K562 (cell line): ENCODE measurements at regions not wholly inside any gene's neighbourhood (a gene's known extent, or its start where the extent isn't known, plus 50 kb on each side); places are given as distances from the start of the nearest gene placed in this dataset.

ENCODE experiments used
- MYNN ChIP-seq, 2 experiments: sonication (generic); formaldehyde crosslinking in 1 of 2; IDR thresholded peaks; 2 replicates each; pipeline versions ENCODE4 v1.5.0 to v1.6.1; 2016 to 2020; ENCODE audit warnings: antibody characterized with exemption in 1 of 2, missing genetic modification reagents in 1 of 2
- NR3C1 ChIP-seq: sonication (generic); formaldehyde crosslinking; IDR thresholded peaks from 2 replicates; pipeline ENCODE4 v1.8.1; 2022; ENCODE audit warnings: missing genetic modification reagents
- PHF8 ChIP-seq: fragments of 200-600 bp; sonication (generic); IDR thresholded peaks from 2 replicates; pipeline ENCODE4 v1.6.1; 2012; ENCODE audit warnings: mixed run types, mild to moderate bottlenecking, inconsistent platforms, low read length, moderate library complexity, borderline replicate concordance
- POLR2AphosphoS2 ChIP-seq: IDR thresholded peaks from 2 replicates; pipeline ENCODE4 v1.6.1; 2012; ENCODE audit warnings: low read length, improper control_type of control experiment
- RBM14 ChIP-seq: fragments of 200-400 bp; formaldehyde crosslinking; IDR thresholded peaks from 2 replicates; pipeline ENCODE4 v1.6.1; 2018; ENCODE audit warnings: low read depth, mild to moderate bottlenecking, low read length, moderate library complexity, borderline replicate concordance; ENCODE audit not compliant: insufficient read depth
- RFX5 ChIP-seq: IDR thresholded peaks from 2 replicates; pipeline ENCODE4 v1.6.1; 2011; ENCODE audit warnings: low read depth, mild to moderate bottlenecking, improper control_type of control experiment, low read length
- XRCC4 ChIP-seq: IDR thresholded peaks from one replicate; pipeline ENCODE4 v1.6.1; 2011; ENCODE audit not compliant: insufficient read depth, insufficient read length; ENCODE audit errors: extremely low read depth
- ZNF12 ChIP-seq: sonication (generic); formaldehyde crosslinking; IDR thresholded peaks from 2 replicates; pipeline ENCODE4 v1.4.0; 2020; ENCODE audit warnings: mild to moderate bottlenecking, missing genetic modification reagents
- ZNF384 ChIP-seq: IDR thresholded peaks from 2 replicates; pipeline ENCODE4 v1.6.1; 2012; ENCODE audit warnings: low read depth, low read length, improper control_type of control experiment
- ZNF445 ChIP-seq: fragments of 250-450 bp; sonication (Bioruptor Pico); IDR thresholded peaks from 2 replicates; pipeline ENCODE4 v1.4.0; 2020; ENCODE audit warnings: low read depth, mild to moderate bottlenecking, moderate library complexity
- ZNF696 ChIP-seq: fragments of 250-450 bp; sonication (Bioruptor Pico); conservative IDR thresholded peaks from 2 replicates; pipeline ENCODE4 v1.4.0; 2020; ENCODE audit warnings: mild to moderate bottlenecking, moderate library complexity
- TF ChIP-seq, protein P1 (sequence below): fragments of 450-650 bp; IDR thresholded peaks from 2 replicates; pipeline ENCODE4 v1.6.1; 2017; ENCODE audit warnings: mild to moderate bottlenecking, moderate library complexity
- TF ChIP-seq, protein P2 (sequence below), 3 experiments: fragments of 200-800 bp in 1 of 3; sonication (Bioruptor generic) in 1 of 3; sonication (generic) in 1 of 3; formaldehyde crosslinking in 1 of 3; IDR thresholded peaks; 2 replicates each; pipeline versions ENCODE4 v1.6.1 to v1.8.0; 2016 to 2022; ENCODE audit warnings: mild to moderate bottlenecking in 2 of 3, missing compliant biosample characterization in 2 of 3, missing genetic modification characterization in 2 of 3, missing genetic modification reagents in 1 of 3

DNA sequence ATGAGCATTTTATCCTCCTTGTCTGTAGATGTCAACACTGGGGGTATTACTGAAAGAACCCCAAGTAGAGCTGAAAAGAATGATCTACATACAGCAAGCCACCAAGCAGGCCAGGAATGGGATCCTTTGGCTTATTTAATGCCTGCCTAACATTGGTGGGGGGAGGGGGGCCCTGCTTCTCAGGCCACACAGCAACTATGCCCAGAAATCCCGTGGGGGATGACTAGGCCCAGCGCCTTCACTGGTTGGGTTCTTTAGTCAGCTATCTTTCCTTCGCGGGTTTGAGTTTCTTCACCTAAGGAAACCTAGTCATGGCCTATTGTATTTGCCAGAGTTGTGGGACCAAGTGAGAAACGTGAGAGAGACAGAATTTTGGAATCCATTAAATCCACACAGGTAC, 80.5 kb downstream of the CCNA1 start:
- TF ChIP-seq ZNF384 (no peak), ZNF445 (CRISPR knock-in tag) (no peak), MYNN (IDR thresholded peaks at IDR 0.05) (no peak), MYNN (CRISPR knock-in tag; IDR thresholded peaks at IDR 0.05) (no peak), NR3C1 (CRISPR knock-in tag) (no peak), ZNF696 (no peak), ZNF12 (CRISPR knock-in tag) (no peak), XRCC4 (no peak), POLR2AphosphoS2 (no peak), PHF8 (no peak), RBM14 (no peak), RFX5 (no peak)
- TF ChIP-seq, protein P1, sequence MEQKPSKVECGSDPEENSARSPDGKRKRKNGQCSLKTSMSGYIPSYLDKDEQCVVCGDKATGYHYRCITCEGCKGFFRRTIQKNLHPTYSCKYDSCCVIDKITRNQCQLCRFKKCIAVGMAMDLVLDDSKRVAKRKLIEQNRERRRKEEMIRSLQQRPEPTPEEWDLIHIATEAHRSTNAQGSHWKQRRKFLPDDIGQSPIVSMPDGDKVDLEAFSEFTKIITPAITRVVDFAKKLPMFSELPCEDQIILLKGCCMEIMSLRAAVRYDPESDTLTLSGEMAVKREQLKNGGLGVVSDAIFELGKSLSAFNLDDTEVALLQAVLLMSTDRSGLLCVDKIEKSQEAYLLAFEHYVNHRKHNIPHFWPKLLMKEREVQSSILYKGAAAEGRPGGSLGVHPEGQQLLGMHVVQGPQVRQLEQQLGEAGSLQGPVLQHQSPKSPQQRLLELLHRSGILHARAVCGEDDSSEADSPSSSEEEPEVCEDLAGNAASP: no peak
- TF ChIP-seq, protein P2, sequence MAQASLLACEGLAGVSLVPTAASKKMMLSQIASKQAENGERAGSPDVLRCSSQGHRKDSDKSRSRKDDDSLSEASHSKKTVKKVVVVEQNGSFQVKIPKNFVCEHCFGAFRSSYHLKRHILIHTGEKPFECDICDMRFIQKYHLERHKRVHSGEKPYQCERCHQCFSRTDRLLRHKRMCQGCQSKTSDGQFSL (CRISPR knock-in tag; IDR thresholded peaks at IDR 0.05): no peak
- TF ChIP-seq, protein P2 (tag; IDR thresholded peaks at IDR 0.05): no peak
